ENCODE measurements at regions not wholly inside any gene's neighbourhood (a gene's known extent, or its start where the extent isn't known, plus 50 kb on each side); places are given as distances from the start of the nearest gene placed in this dataset.
"Not testable (repeated sequence)": the region's sequence is repeated elsewhere in the genome, so short reads cannot be mapped to it uniquely, and the experiment has no call there.

- no peak overlapping the region for H3K4me3 Mint-ChIP-seq
- DNase-seq (no peak), ATAC-seq (no peak)
- no peak overlapping the region for H3K27ac Mint-ChIP-seq
- H3K27me3 Mint-ChIP-seq: peaks cover 18% of the 10 kb centered on the region
- TF ChIP-seq CTCF (IDR thresholded peaks at IDR 0.05): no peak
- no peaks in the 10 kb centered on the region for H3K4me1 Mint-ChIP-seq (ENCODE audit: low read depth)
- CTCF ChIA-PET: no interaction called here
- H3K36me3 Mint-ChIP-seq (ENCODE audit: low read depth): no peaks in the 10 kb centered on the region
- no peaks in the 10 kb centered on the region for H3K9me3 Mint-ChIP-seq
- POLR2A ChIA-PET: no interaction called here
- intact Hi-C loops (cut with micrococcal nuclease): no loop called here
Measured at GRCh38 chr5:173486355-173487225, 129.9 kb downstream of the BOD1 start.

DNA sequence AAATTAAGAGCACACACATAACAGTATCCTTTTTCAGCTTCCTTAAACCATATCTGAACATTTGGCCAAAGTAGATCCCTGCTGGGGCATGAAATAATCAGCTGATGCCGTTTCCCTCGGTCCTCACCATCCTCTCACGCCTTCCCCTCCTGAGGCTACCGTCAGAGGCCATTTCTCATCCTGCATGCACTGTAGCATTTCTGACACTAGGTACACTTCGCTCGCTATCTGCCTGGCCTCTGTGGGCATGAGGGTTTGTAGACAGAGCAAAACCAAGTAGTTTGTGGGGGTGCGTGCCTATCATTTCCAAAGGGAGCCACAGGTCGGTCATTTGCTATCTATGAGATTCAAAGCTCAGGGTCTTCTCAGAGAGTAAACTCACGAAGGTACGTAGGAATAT lies 131.9 kb downstream of the BOD1 start:
- no peak for TF ChIP-seq CTCF (IDR thresholded peaks at IDR 0.05)
- ChIA-PET CTCF (no interaction called here), POLR2A (interaction anchor here (0.6 kb wide), 1 partner anchor 1858 kb away, joined by 4 read pairs; no protein-coding TSS in a partner anchor)
- ATAC-seq (no peak), DNase-seq (no peak)
- no peaks in the 10 kb centered on the region for H3K36me3 Mint-ChIP-seq (ENCODE audit: low read depth)
- H3K27ac Mint-ChIP-seq: no peak overlapping the region
- no peaks in the 10 kb centered on the region for H3K4me1 Mint-ChIP-seq (ENCODE audit: low read depth)
- H3K27me3 Mint-ChIP-seq: peaks cover 13% of the 10 kb centered on the region
- no peak overlapping the region for H3K4me3 Mint-ChIP-seq
- intact Hi-C loops (cut with micrococcal nuclease): no loop called here
- H3K9me3 Mint-ChIP-seq: no peaks in the 10 kb centered on the region

GRCh38 chr5:173483599-173483998 lies 132.9 kb downstream of the BOD1 start:
- H3K4me3 Mint-ChIP-seq; ATAC-seq; H3K9me3 Mint-ChIP-seq; H3K27ac Mint-ChIP-seq; intact Hi-C loops (cut with micrococcal nuclease); DNase-seq; POLR2A ChIA-PET; H3K4me1 Mint-ChIP-seq (ENCODE audit: low read depth); CTCF ChIA-PET; H3K36me3 Mint-ChIP-seq (ENCODE audit: low read depth): not testable (repeated sequence)
- peaks cover 14% of the 10 kb centered on the region for H3K27me3 Mint-ChIP-seq

- ChIA-PET CTCF (no interaction called here), POLR2A (no interaction called here)
- Mint-ChIP-seq H3K4me1 (ENCODE audit: low read depth) (no peaks in the 10 kb centered on the region), H3K27me3 (peaks cover 15% of the 10 kb centered on the region), H3K36me3 (ENCODE audit: low read depth) (no peaks in the 10 kb centered on the region), H3K27ac (no peak overlapping the region), H3K9me3 (no peaks in the 10 kb centered on the region), H3K4me3 (no peak overlapping the region)
- DNase-seq (no peak), ATAC-seq (no peak)
- intact Hi-C loops (cut with micrococcal nuclease): no loop called here
- no peak for TF ChIP-seq CTCF (IDR thresholded peaks at IDR 0.05)
Measured at GRCh38 chr5:173483160-173483559, 133.3 kb downstream of the BOD1 start.

- Mint-ChIP-seq H3K27me3 (peaks cover 11% of the 10 kb centered on the region), H3K4me1 (ENCODE audit: low read depth) (no peaks in the 10 kb centered on the region), H3K27ac (no peak overlapping the region), H3K9me3 (no peaks in the 10 kb centered on the region), H3K4me3 (no peak overlapping the region), H3K36me3 (ENCODE audit: low read depth) (no peaks in the 10 kb centered on the region)
- ChIA-PET CTCF (no interaction called here), POLR2A (no interaction called here)
- no peak for TF ChIP-seq CTCF (IDR thresholded peaks at IDR 0.05)
- ATAC-seq (no peak), DNase-seq (no peak)
- intact Hi-C loops (cut with micrococcal nuclease): no loop called here
Measured at GRCh38 chr5:173481821-173482220, 134.6 kb downstream of the BOD1 start.
